Heart left ventricle (tissue), 13 donors: ENCODE measurements at regions not wholly inside any gene's neighbourhood (a gene's known extent, or its start where the extent isn't known, plus 50 kb on each side); places are given as distances from the start of the nearest gene placed in this dataset.

Experiments
- POLR2A ChIP-seq, 2 donors: fragments of 450-650 bp; IDR thresholded peaks; one replicate each; pipeline ENCODE4 v1.6.1; 2017; ENCODE audit warnings: antibody characterized with exemption in 2 of 2, mild to moderate bottlenecking in 2 of 2, moderate library complexity in 2 of 2
- TF ChIP-seq, protein P1 (sequence below), 12 donors: fragments of 200-600 bp; sonication (generic) in 4 of 12; IDR thresholded peaks; one replicate each; pipeline versions ENCODE4 v1.5.0 to v1.8.0; 2018 to 2022; ENCODE audit warnings: antibody characterized with exemption in 12 of 12, mild to moderate bottlenecking in 5 of 12
- donor health status: ischemic (EF 13 %, LVEDD 7.1; RV severe dilation, severe dysfunction).
- donor health status: DM: no; HTN: yes; CAD: no.
- donor health status: DM: no; HTN: no; CAD: no.
- donor health status: ischemic (EF 25% LVEDD 6.9; RV normal size, moderate dysfunction).
- donor health status: ischemic (EF 25% LVEDD 5.7; RV mildly dilated, moderate dysfunction).
- donor health status: ischemic (EF 35%, LVEDD 5.7; RV mildly dilated, moderate dysfunction).
- donor health status: nonischemic (EF 11% LVEDD 7.7; RV severe dilation, severe dysfunction).
- donor health status: DM: yes; HTN: yes; CAD: no.
- donor health status: PGD.
- donor health status: ischemic (EF 29% LVEDD 5.4; RV normal size, mild dysfunction).
- donor health status: nonischemic (EF 23%, LVEDD 6.1; RV moderate dilation, normal function).

DNA sequence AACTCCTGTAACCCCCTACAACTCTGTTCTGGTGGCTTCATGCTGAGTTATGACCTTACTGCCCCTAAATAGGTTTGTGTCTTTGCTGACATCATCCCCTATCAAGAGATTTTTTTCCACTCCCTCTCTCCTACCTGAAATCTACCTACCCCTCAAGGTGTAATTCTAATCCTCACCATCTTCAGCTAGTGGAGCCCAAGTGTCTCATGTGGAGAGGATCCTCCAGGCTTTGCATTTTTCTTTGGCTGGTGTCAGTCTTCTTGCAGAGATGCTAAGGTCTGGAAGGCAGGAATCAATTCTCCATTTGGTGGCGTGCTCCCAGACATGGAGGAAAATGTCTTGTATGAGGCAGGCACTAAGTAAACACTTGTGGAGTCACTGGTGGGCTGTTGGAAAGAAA is 74.8 kb upstream of the PRMT8 start:
- TF ChIP-seq, protein P1, sequence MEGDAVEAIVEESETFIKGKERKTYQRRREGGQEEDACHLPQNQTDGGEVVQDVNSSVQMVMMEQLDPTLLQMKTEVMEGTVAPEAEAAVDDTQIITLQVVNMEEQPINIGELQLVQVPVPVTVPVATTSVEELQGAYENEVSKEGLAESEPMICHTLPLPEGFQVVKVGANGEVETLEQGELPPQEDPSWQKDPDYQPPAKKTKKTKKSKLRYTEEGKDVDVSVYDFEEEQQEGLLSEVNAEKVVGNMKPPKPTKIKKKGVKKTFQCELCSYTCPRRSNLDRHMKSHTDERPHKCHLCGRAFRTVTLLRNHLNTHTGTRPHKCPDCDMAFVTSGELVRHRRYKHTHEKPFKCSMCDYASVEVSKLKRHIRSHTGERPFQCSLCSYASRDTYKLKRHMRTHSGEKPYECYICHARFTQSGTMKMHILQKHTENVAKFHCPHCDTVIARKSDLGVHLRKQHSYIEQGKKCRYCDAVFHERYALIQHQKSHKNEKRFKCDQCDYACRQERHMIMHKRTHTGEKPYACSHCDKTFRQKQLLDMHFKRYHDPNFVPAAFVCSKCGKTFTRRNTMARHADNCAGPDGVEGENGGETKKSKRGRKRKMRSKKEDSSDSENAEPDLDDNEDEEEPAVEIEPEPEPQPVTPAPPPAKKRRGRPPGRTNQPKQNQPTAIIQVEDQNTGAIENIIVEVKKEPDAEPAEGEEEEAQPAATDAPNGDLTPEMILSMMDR (IDR thresholded peaks at IDR 0.05), result no peak
- no peak for TF ChIP-seq POLR2A (IDR thresholded peaks at IDR 0.05)
